K562 (cell line): ENCODE measurements at regions not wholly inside any gene's neighbourhood (a gene's known extent, or its start where the extent isn't known, plus 50 kb on each side); places are given as distances from the start of the nearest gene placed in this dataset.

Experiments
- ATF4 ChIP-seq: fragments of 450-650 bp; formaldehyde crosslinking; IDR thresholded peaks from 2 replicates; pipeline ENCODE4 v1.4.0; 2022; ENCODE audit warnings: mild to moderate bottlenecking, moderate library complexity
- ETV5 ChIP-seq: sonication (generic); formaldehyde crosslinking; IDR thresholded peaks from 2 replicates; pipeline ENCODE4 v1.4.0; 2020; ENCODE audit warnings: low read depth, mild to moderate bottlenecking, missing genetic modification reagents
- NFE2 ChIP-seq: IDR thresholded peaks from 2 replicates; pipeline ENCODE4 v1.6.1; 2014; ENCODE audit warnings: antibody characterized with exemption, low read depth
- NR2C1 ChIP-seq, 2 experiments: fragments of 450-650 bp; IDR thresholded peaks; 2 replicates each; pipeline ENCODE4 v1.6.1; 2017; ENCODE audit warnings: mild to moderate bottlenecking in 2 of 2, antibody characterized with exemption in 1 of 2, inconsistent platforms in 1 of 2, missing compliant biosample characterization in 1 of 2, missing genetic modification characterization in 1 of 2
- RUNX1 ChIP-seq: sonication (generic); IDR thresholded peaks from 2 replicates; pipeline ENCODE4 v1.6.1; 2016; ENCODE audit warnings: antibody characterized with exemption, low read depth
- SLC30A9 ChIP-seq: fragments of 250-450 bp; sonication (Bioruptor Pico); IDR thresholded peaks from 2 replicates; pipeline ENCODE4 v1.8.0; 2022; ENCODE audit warnings: mild to moderate bottlenecking, moderate library complexity
- TEAD4 ChIP-seq, 2 experiments: sonication (generic) in 1 of 2; formaldehyde crosslinking in 1 of 2; IDR thresholded peaks; 2 replicates each; pipeline versions ENCODE4 v1.6.1 to v1.8.0; 2012 to 2022; ENCODE audit warnings: borderline replicate concordance in 1 of 2, inconsistent platforms in 1 of 2, low read length in 1 of 2, mild to moderate bottlenecking in 1 of 2, missing genetic modification reagents in 1 of 2
- TF ChIP-seq, protein P1 (sequence below): fragments of 250-450 bp; sonication (Bioruptor Pico); IDR thresholded peaks from 2 replicates; pipeline ENCODE4 v1.4.0; 2020

DNA sequence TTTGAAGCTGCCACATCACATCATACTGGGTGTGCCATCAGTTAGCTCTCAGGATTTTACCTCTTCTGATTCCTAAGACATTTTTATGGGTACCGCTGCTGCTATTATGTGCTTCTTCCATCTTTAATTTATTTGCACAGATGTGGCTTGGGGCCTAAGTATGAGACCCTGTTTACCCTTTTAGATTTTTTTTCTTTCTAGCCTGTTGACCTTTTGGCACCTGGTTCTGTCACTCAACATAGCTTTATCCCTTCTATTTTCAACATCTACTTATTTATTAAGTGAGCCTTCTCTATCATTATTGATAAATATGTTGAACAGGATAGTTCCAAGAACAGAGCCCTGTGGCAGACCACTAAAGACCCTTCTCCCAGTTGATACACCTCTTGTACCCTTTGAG is 57.0 kb downstream of the TET3 start (continued):
- no peak for TF ChIP-seq SLC30A9 (CRISPR knock-in tag)
- TF ChIP-seq TEAD4 (IDR thresholded peaks at IDR 0.05; ENCODE audit: low read length): no peak
- TF ChIP-seq TEAD4 (CRISPR knock-in tag; IDR thresholded peaks at IDR 0.05; ENCODE audit: borderline replicate concordance): no peak
- no peak for TF ChIP-seq NFE2
- TF ChIP-seq, protein P1, sequence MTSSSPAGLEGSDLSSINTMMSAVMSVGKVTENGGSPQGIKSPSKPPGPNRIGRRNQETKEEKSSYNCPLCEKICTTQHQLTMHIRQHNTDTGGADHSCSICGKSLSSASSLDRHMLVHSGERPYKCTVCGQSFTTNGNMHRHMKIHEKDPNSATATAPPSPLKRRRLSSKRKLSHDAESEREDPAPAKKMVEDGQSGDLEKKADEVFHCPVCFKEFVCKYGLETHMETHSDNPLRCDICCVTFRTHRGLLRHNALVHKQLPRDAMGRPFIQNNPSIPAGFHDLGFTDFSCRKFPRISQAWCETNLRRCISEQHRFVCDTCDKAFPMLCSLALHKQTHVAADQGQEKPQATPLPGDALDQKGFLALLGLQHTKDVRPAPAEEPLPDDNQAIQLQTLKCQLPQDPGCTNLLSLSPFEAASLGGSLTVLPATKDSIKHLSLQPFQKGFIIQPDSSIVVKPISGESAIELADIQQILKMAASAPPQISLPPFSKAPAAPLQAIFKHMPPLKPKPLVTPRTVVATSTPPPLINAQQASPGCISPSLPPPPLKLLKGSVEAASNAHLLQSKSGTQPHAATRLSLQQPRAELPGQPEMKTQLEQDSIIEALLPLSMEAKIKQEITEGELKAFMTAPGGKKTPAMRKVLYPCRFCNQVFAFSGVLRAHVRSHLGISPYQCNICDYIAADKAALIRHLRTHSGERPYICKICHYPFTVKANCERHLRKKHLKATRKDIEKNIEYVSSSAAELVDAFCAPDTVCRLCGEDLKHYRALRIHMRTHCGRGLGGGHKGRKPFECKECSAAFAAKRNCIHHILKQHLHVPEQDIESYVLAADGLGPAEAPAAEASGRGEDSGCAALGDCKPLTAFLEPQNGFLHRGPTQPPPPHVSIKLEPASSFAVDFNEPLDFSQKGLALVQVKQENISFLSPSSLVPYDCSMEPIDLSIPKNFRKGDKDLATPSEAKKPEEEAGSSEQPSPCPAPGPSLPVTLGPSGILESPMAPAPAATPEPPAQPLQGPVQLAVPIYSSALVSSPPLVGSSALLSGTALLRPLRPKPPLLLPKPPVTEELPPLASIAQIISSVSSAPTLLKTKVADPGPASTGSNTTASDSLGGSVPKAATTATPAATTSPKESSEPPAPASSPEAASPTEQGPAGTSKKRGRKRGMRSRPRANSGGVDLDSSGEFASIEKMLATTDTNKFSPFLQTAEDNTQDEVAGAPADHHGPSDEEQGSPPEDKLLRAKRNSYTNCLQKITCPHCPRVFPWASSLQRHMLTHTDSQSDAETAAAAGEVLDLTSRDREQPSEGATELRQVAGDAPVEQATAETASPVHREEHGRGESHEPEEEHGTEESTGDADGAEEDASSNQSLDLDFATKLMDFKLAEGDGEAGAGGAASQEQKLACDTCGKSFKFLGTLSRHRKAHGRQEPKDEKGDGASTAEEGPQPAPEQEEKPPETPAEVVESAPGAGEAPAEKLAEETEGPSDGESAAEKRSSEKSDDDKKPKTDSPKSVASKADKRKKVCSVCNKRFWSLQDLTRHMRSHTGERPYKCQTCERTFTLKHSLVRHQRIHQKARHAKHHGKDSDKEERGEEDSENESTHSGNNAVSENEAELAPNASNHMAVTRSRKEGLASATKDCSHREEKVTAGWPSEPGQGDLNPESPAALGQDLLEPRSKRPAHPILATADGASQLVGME: no peak
- no peak for TF ChIP-seq RUNX1
- no peak for TF ChIP-seq ATF4 (CRISPR knock-in tag)
- no peak for TF ChIP-seq NR2C1 (IDR thresholded peaks at IDR 0.05)
- TF ChIP-seq NR2C1 (tag; IDR thresholded peaks at IDR 0.05): no peak
- TF ChIP-seq ETV5 (CRISPR knock-in tag): no peak
